ENCODE measurements at regions not wholly inside any gene's neighbourhood (a gene's known extent, or its start where the extent isn't known, plus 50 kb on each side); places are given as distances from the start of the nearest gene placed in this dataset.
A peak's percentile ranks its signal among the peaks of the same experiment; 100 is the strongest.

DNA sequence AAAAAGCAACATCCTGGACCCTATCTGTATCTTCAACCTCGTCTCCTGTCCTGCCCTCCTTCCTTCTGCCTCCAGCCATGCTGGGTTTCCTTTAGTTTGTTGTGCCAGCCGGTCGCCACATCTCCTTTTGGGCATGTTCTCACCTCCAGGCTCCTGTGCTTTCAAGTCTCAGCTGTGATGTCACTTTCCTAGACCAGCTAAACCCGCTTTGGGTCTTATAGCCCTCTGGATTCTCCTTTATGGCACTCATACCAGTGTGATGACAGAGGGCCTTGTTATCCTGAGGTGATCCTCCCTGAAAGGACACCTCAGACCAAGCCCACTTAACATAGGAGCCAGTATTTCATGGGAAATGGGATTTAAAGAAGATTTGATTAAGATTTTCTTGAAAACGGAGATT, 108.6 kb downstream of the EMX2 start:
- Histone ChIP-seq H3K4ac (replicated peaks; ENCODE audit: insufficient read length, low read depth, low read length) (no peak overlapping the region), H3K4me2 (ENCODE audit: insufficient read depth in 1 of 2, low read depth in 2 of 2, low read length in 2 of 2) (no peak overlapping the region), H3K9ac (replicated peaks in 1 of 4; ENCODE audit: extremely low read depth in 1 of 4, low read depth in 3 of 4, low read length in 3 of 4) (no peak overlapping the region), H2AFZ (ENCODE audit: low read length) (no peak overlapping the region), H2AK5ac (ENCODE audit: low read depth, low read length) (0 out of 2 replicates have a peak overlapping the region, but pooled peaks have one; percentile 65), H3K23me2 (ENCODE audit: low read depth, low read length) (no peaks in the 10 kb centered on the region), H3K27me3 (replicated peaks in 1 of 4; ENCODE audit: control insufficient read depth in 3 of 4, extremely low read depth in 1 of 4, insufficient read depth in 3 of 4, low read length in 3 of 4) (no peaks in the 10 kb centered on the region), H3K79me2 (ENCODE audit: control insufficient read depth in 1 of 2, insufficient read depth in 2 of 2, low read length in 2 of 2) (no peaks in the 10 kb centered on the region), H4K5ac (ENCODE audit: insufficient read length, low read depth, low read length) (no peak overlapping the region), H2BK5ac (ENCODE audit: low read depth, low read length) (no peak overlapping the region), H3K56ac (replicated peaks; ENCODE audit: insufficient read length, low read depth, low read length) (no peak overlapping the region), H3K4me1 (replicated peaks in 1 of 4; ENCODE audit: control insufficient read depth in 3 of 4, insufficient read depth in 4 of 4, low read length in 3 of 4) (no peaks in the 10 kb centered on the region), H4K91ac (replicated peaks; ENCODE audit: insufficient read length, low read length) (no peak overlapping the region), H3K4me3 (ENCODE audit: extremely low read depth in 1 of 4, insufficient read depth in 2 of 4, low read depth in 3 of 4, low read length in 4 of 4) (no peak overlapping the region), H3K36me3 (ENCODE audit: control insufficient read depth in 2 of 4, insufficient read depth in 4 of 4, low read length in 3 of 4) (no peaks in the 10 kb centered on the region; a peak in 1 of 8 replicates), H4K20me1 (replicated peaks in 1 of 2; ENCODE audit: control insufficient read depth in 1 of 2, insufficient read depth in 2 of 2, low read length in 2 of 2) (no peaks in the 10 kb centered on the region), H3K27ac (ENCODE audit: low read depth, low read length) (no peak overlapping the region), H4K8ac (ENCODE audit: extremely low read depth, insufficient read depth, low read length) (no peak overlapping the region), H3K9me3 (ENCODE audit: insufficient read depth in 2 of 2, low read depth in 1 of 2, low read length in 1 of 2) (no peaks in the 10 kb centered on the region; a peak in 1 of 4 replicates), H2BK12ac (ENCODE audit: low read depth, low read length) (no peak overlapping the region), H3K79me1 (ENCODE audit: low read depth, low read length) (no peaks in the 10 kb centered on the region), H3K23ac (ENCODE audit: insufficient read length) (no peak overlapping the region), H3K18ac (ENCODE audit: extremely low read depth, low read length) (no peak overlapping the region), H2BK15ac (ENCODE audit: low read length) (no peak overlapping the region), H3K14ac (ENCODE audit: insufficient read length) (no peak overlapping the region), H2BK20ac (ENCODE audit: low read length) (no peak overlapping the region), H2BK120ac (replicated peaks; ENCODE audit: low read depth, low read length) (no peak overlapping the region)
- DNase-seq (ENCODE audit: low read depth in 1 of 2, low spot score in 2 of 2) (no peak), FAIRE-seq (no peak)
- 88% methylated on average over 5 of the region's 5 CpGs; no CpG with 5 or more reads in 1 of the 2 experiments for whole genome bisulfite sequencing, 2 experiments (ENCODE audit: extremely low coverage in 1 of 2, insufficient coverage in 1 of 2, insufficient read length in 1 of 2, insufficient replicate concordance in 2 of 2, low coverage in 1 of 2, low lambda C conversion rate in 2 of 2, missing lambda C conversion rate in 1 of 2)
- POLR2A ChIA-PET (ENCODE audit: partially characterized antibody) = no interaction called here
- CTCF ChIA-PET (ENCODE audit: partially characterized antibody) = interaction anchor here (1.1 kb wide), 1 partner anchor 28 kb away, joined by 3 read pairs; no protein-coding TSS in a partner anchor
- TF ChIP-seq CREB1 (IDR thresholded peaks at IDR 0.05) = no peak
- no peak for TF ChIP-seq TAF1 (IDR thresholded peaks at IDR 0.05; ENCODE audit: low read depth, low read length)
- TF ChIP-seq CHD2 (IDR thresholded peaks at IDR 0.05; ENCODE audit: low read length) = no peak
- no peak for TF ChIP-seq JUND (IDR thresholded peaks at IDR 0.05; ENCODE audit: low read length)
- TF ChIP-seq GABPA (IDR thresholded peaks at IDR 0.05; ENCODE audit: borderline replicate concordance, insufficient read depth, low read length) = no peak
- no peak for TF ChIP-seq TAF7 (optimal IDR thresholded peaks at IDR 0.05; ENCODE audit: borderline replicate concordance, low read depth, low read length)
- TF ChIP-seq HDAC2 (IDR thresholded peaks at IDR 0.05; ENCODE audit: borderline replicate concordance in 1 of 2, low read depth in 2 of 2, low read length in 2 of 2) = no peak
- no peak for TF ChIP-seq POLR2AphosphoS5 (IDR thresholded peaks at IDR 0.05; ENCODE audit: low read depth, low read length)
- TF ChIP-seq CHD1 (IDR thresholded peaks at IDR 0.05; ENCODE audit: low read depth, low read length) = no peak
- no peak for TF ChIP-seq SP2 (IDR thresholded peaks at IDR 0.05; ENCODE audit: low read length)
- no peak for TF ChIP-seq KDM5A (IDR thresholded peaks at IDR 0.05; ENCODE audit: low read length)
- TF ChIP-seq SRF (IDR thresholded peaks at IDR 0.05; ENCODE audit: low read depth, low read length) = no peak
- no peak for TF ChIP-seq EZH2 (IDR thresholded peaks at IDR 0.05; ENCODE audit: low read depth, low read length, severe bottlenecking)
- TF ChIP-seq EP300 (IDR thresholded peaks at IDR 0.05; ENCODE audit: borderline replicate concordance in 1 of 2, low read depth in 2 of 2, low read length in 2 of 2) = no peak
- TF ChIP-seq SAP30 (IDR thresholded peaks at IDR 0.05; ENCODE audit: insufficient read depth, insufficient replicate concordance, low read length) = no peak

Data from H1 (cell line).